ENCODE measurements at regions not wholly inside any gene's neighbourhood (a gene's known extent, or its start where the extent isn't known, plus 50 kb on each side); places are given as distances from the start of the nearest gene placed in this dataset.
A peak's percentile ranks its signal among the peaks of the same experiment; 100 is the strongest.

DNA sequence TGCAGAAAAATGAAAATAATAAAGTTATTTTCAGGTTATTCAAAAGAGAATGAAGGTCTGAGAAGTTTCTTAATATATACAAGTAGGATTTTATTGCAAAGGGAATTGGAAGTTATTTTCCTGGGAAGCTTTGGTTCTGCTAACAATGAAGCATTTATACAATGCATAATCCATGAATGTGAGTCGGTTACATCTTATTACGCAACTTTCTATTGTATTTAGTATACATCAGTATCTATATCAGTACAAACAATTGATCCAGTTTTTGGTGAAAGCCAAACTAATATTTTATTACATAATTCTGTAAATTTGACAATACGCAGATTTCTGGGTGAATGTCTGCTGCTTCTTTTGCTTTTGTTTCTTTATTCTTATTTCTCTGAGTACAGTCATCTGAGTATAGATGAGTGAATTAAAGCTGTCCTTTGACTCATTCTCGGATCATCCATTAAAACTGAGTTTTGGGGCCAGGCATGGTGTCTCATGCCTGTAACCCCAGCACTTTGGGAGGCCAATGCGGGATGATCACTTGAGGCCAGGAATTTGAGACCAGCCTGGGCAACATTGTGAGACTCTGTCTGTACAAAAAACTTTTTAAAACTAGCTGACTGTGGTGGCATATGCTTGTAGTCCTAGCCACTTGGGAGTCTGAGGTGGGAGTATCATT is 108.5 kb downstream of the SOCS6 start:
- TF ChIP-seq, protein P1, sequence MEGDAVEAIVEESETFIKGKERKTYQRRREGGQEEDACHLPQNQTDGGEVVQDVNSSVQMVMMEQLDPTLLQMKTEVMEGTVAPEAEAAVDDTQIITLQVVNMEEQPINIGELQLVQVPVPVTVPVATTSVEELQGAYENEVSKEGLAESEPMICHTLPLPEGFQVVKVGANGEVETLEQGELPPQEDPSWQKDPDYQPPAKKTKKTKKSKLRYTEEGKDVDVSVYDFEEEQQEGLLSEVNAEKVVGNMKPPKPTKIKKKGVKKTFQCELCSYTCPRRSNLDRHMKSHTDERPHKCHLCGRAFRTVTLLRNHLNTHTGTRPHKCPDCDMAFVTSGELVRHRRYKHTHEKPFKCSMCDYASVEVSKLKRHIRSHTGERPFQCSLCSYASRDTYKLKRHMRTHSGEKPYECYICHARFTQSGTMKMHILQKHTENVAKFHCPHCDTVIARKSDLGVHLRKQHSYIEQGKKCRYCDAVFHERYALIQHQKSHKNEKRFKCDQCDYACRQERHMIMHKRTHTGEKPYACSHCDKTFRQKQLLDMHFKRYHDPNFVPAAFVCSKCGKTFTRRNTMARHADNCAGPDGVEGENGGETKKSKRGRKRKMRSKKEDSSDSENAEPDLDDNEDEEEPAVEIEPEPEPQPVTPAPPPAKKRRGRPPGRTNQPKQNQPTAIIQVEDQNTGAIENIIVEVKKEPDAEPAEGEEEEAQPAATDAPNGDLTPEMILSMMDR (IDR thresholded peaks at IDR 0.05 in 2 of 3, conservative IDR thresholded peaks at IDR 0.05 in 1 of 3; ENCODE audit: borderline replicate concordance in 1 of 3, insufficient read depth in 1 of 3, low read depth in 2 of 3, low read length in 2 of 3), result no peak
- TF ChIP-seq EZH2phosphoT487 (IDR thresholded peaks at IDR 0.05; ENCODE audit: borderline replicate concordance) (no peak), ELF1 (IDR thresholded peaks at IDR 0.05; ENCODE audit: borderline replicate concordance, low read depth) (no peak), REST (IDR thresholded peaks at IDR 0.05; ENCODE audit: low read depth) (no peak), SIN3A (IDR thresholded peaks at IDR 0.05; ENCODE audit: low read depth) (no peak), EZH2 (IDR thresholded peaks at IDR 0.05) (no peak), POLR2A (IDR thresholded peaks at IDR 0.05; ENCODE audit: borderline replicate concordance, extremely low read depth, insufficient read depth, insufficient read length) (no peak), YY1 (IDR thresholded peaks at IDR 0.05; ENCODE audit: extremely low read depth, insufficient replicate concordance, low read depth, low read length) (no peak), CEBPB (IDR thresholded peaks at IDR 0.05; ENCODE audit: low read depth) (peak; percentile 60; the same call in 1 of the 2 replicates), SRF (IDR thresholded peaks at IDR 0.05; ENCODE audit: low read depth) (no peak)

Data from HCT116 (cell line).